GM21576 (cell line): ENCODE measurements at regions not wholly inside any gene's neighbourhood (a gene's known extent, or its start where the extent isn't known, plus 50 kb on each side); places are given as distances from the start of the nearest gene placed in this dataset.

Source experiments
- ATAC-seq: cut with Tn5 transposase; IDR thresholded peaks from one replicate; pipeline ENCODE4 v1.9.1; 2021; ENCODE audit warnings: mild to moderate bottlenecking, moderate library complexity; ENCODE audit not compliant: unreplicated experiment

GRCh38 chr22:47734511-47734910 lies 972.1 kb downstream of the TBC1D22A start:
- no peak for ATAC-seq

GRCh38 chr22:47727641-47728040 lies 965.2 kb downstream of the TBC1D22A start:
- no peak for ATAC-seq

GRCh38 chr22:47724751-47725150 lies 962.3 kb downstream of the TBC1D22A start:
- no peak for ATAC-seq

GRCh38 chr22:47724030-47724429 lies 961.6 kb downstream of the TBC1D22A start:
- no peak for ATAC-seq

- no peak for ATAC-seq
Observed at GRCh38 chr22:47718337-47718736, 955.9 kb downstream of the TBC1D22A start.

- ATAC-seq = no peak
Observed at GRCh38 chr22:47716890-47717615, 954.6 kb downstream of the TBC1D22A start.

- no peak for ATAC-seq
Observed at GRCh38 chr22:47715866-47716578, 953.6 kb downstream of the TBC1D22A start.

GRCh38 chr22:47713941-47714340 lies 951.5 kb downstream of the TBC1D22A start:
- ATAC-seq = no peak

- no peak for ATAC-seq
Observed at GRCh38 chr22:47710135-47710534, 947.7 kb downstream of the TBC1D22A start.

GRCh38 chr22:47705350-47705749 lies 942.9 kb downstream of the TBC1D22A start:
- ATAC-seq = no peak

GRCh38 chr22:47698906-47699305 lies 936.5 kb downstream of the TBC1D22A start:
- ATAC-seq = no peak

GRCh38 chr22:47697861-47698260 lies 935.4 kb downstream of the TBC1D22A start:
- no peak for ATAC-seq

- no peak for ATAC-seq
Observed at GRCh38 chr22:47696776-47697175, 934.3 kb downstream of the TBC1D22A start.

- ATAC-seq = no peak
Observed at GRCh38 chr22:47695176-47695575, 932.7 kb downstream of the TBC1D22A start.

- no peak for ATAC-seq
Observed at GRCh38 chr22:47694536-47695130, 932.2 kb downstream of the TBC1D22A start.

GRCh38 chr22:47693606-47694005 lies 931.2 kb downstream of the TBC1D22A start:
- ATAC-seq = no peak

- no peak for ATAC-seq
Observed at GRCh38 chr22:47692811-47693210, 930.4 kb downstream of the TBC1D22A start.

GRCh38 chr22:47691152-47691895 lies 928.9 kb downstream of the TBC1D22A start:
- ATAC-seq = no peak

GRCh38 chr22:47690586-47690985 lies 928.1 kb downstream of the TBC1D22A start:
- ATAC-seq = no peak

- no peak for ATAC-seq
Observed at GRCh38 chr22:47690166-47690565, 927.7 kb downstream of the TBC1D22A start.

GRCh38 chr22:47687776-47688175 lies 925.3 kb downstream of the TBC1D22A start:
- no peak for ATAC-seq

GRCh38 chr22:47687346-47687655 lies 924.9 kb downstream of the TBC1D22A start:
- ATAC-seq = no peak
